ENCODE measurements at regions not wholly inside any gene's neighbourhood (a gene's known extent, or its start where the extent isn't known, plus 50 kb on each side); places are given as distances from the start of the nearest gene placed in this dataset.
"Not testable (repeated sequence)": the region's sequence is repeated elsewhere in the genome, so short reads cannot be mapped to it uniquely, and the experiment has no call there.

GRCh38 chr13:40368127-40368891 lies 298.1 kb downstream of the FOXO1 start:
- TF ChIP-seq CTCF (IDR thresholded peaks at IDR 0.05; ENCODE audit: low read length) = no peak
- TF ChIP-seq EZH2 (IDR thresholded peaks at IDR 0.05; ENCODE audit: borderline replicate concordance, low read length) = no peak
- no peaks in the 10 kb centered on the region for H3K9me2 ChIP-seq (ENCODE audit: low read depth, low read length)
- H3K27ac ChIP-seq (ENCODE audit: low read depth, low read length, poor library complexity, severe bottlenecking) = no peak overlapping the region
- H4K20me1 ChIP-seq (ENCODE audit: insufficient read depth, low read length) = no peaks in the 10 kb centered on the region
- peaks cover 5% of the 10 kb centered on the region for H3K4me1 ChIP-seq (ENCODE audit: insufficient read depth, low read length, severe bottlenecking)
- H3K4me3 ChIP-seq (ENCODE audit: low read depth, low read length, poor library complexity, severe bottlenecking) = no peak overlapping the region
- H3K9ac ChIP-seq (ENCODE audit: low read length) = no peak overlapping the region
- no peak overlapping the region for H2AFZ ChIP-seq (ENCODE audit: low read length)
- no peaks in the 10 kb centered on the region for H3F3A ChIP-seq (ENCODE audit: insufficient read depth, low read length)
- H3K9me3 ChIP-seq (ENCODE audit: low read length) = no peaks in the 10 kb centered on the region
- H3K4me2 ChIP-seq (ENCODE audit: low read length) = no peak overlapping the region
- H3K79me2 ChIP-seq (ENCODE audit: insufficient read depth, low read length) = no peaks in the 10 kb centered on the region
- no peaks in the 10 kb centered on the region for H3K27me3 ChIP-seq (ENCODE audit: insufficient read depth, low read length)
- no peaks in the 10 kb centered on the region for H3K36me3 ChIP-seq (ENCODE audit: insufficient read depth, low read length)

DNA sequence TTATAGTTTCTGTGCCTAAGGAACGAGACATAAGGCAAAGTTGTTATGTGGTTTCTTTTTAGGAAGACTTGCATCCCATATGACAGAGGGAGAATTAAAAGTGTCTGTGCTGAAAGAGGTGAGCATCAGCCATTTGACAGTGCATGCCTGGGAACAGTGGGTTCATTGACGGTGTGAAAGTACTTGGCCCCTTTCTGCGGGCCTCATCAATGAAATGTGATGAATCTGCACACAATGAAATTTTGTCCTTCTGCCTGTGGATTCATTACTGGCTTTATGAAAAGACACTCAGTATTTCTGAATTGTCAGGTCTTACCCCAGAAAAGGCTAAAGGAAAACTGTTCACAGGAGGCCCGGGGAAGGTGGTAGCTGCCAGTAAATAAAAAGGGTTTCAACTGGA lies 295.8 kb downstream of the FOXO1 start:
- H3K27ac ChIP-seq (ENCODE audit: low read depth, low read length, poor library complexity, severe bottlenecking) = no peak overlapping the region

GRCh38 chr13:40371531-40372125 lies 294.8 kb downstream of the FOXO1 start:
- TF ChIP-seq EZH2 (IDR thresholded peaks at IDR 0.05; ENCODE audit: borderline replicate concordance, low read length) = no peak
- TF ChIP-seq CTCF (IDR thresholded peaks at IDR 0.05; ENCODE audit: low read length) = no peak
- Histone ChIP-seq H2AFZ (ENCODE audit: low read length) (no peak overlapping the region), H3K27me3 (ENCODE audit: insufficient read depth, low read length) (no peaks in the 10 kb centered on the region)

More for the DNA sequence above, 295.8 kb downstream of the FOXO1 start:
- Histone ChIP-seq H3F3A (ENCODE audit: insufficient read depth, low read length) (no peaks in the 10 kb centered on the region; the same call in 1 of the 2 replicates), H2AFZ (ENCODE audit: low read length) (no peak overlapping the region), H3K4me2 (ENCODE audit: low read length) (no peak overlapping the region), H3K9me2 (ENCODE audit: low read depth, low read length) (no peaks in the 10 kb centered on the region), H4K20me1 (ENCODE audit: insufficient read depth, low read length) (no peaks in the 10 kb centered on the region), H3K4me3 (ENCODE audit: low read depth, low read length, poor library complexity, severe bottlenecking) (no peak overlapping the region), H3K9me3 (ENCODE audit: low read length) (no peaks in the 10 kb centered on the region), H3K27me3 (ENCODE audit: insufficient read depth, low read length) (no peaks in the 10 kb centered on the region), H3K4me1 (ENCODE audit: insufficient read depth, low read length, severe bottlenecking) (peaks cover 5% of the 10 kb centered on the region), H3K79me2 (ENCODE audit: insufficient read depth, low read length) (no peaks in the 10 kb centered on the region), H3K9ac (ENCODE audit: low read length) (no peak overlapping the region), H3K36me3 (ENCODE audit: insufficient read depth, low read length) (no peaks in the 10 kb centered on the region)
- TF ChIP-seq CTCF (IDR thresholded peaks at IDR 0.05; ENCODE audit: low read length) = no peak
- no peak for TF ChIP-seq EZH2 (IDR thresholded peaks at IDR 0.05; ENCODE audit: borderline replicate concordance, low read length)

GRCh38 chr13:40373608-40374007 lies 292.8 kb downstream of the FOXO1 start:
- H3K4me3 ChIP-seq (ENCODE audit: low read depth, low read length, poor library complexity, severe bottlenecking); H3K9ac ChIP-seq (ENCODE audit: low read length); H3K79me2 ChIP-seq (ENCODE audit: insufficient read depth, low read length); H3K27me3 ChIP-seq (ENCODE audit: insufficient read depth, low read length); H2AFZ ChIP-seq (ENCODE audit: low read length); H3K4me2 ChIP-seq (ENCODE audit: low read length); H3F3A ChIP-seq (ENCODE audit: insufficient read depth, low read length); H3K27ac ChIP-seq (ENCODE audit: low read depth, low read length, poor library complexity, severe bottlenecking); H3K36me3 ChIP-seq (ENCODE audit: insufficient read depth, low read length); H3K9me2 ChIP-seq (ENCODE audit: low read depth, low read length); H3K9me3 ChIP-seq (ENCODE audit: low read length); H4K20me1 ChIP-seq (ENCODE audit: insufficient read depth, low read length): not testable (repeated sequence)
- H3K4me1 ChIP-seq (ENCODE audit: insufficient read depth, low read length, severe bottlenecking) = peaks cover 10% of the 10 kb centered on the region

More at GRCh38 chr13:40371531-40372125, 294.8 kb downstream of the FOXO1 start:
- peaks cover 5% of the 10 kb centered on the region for H3K4me1 ChIP-seq (ENCODE audit: insufficient read depth, low read length, severe bottlenecking)
- no peaks in the 10 kb centered on the region for H3K9me3 ChIP-seq (ENCODE audit: low read length)
- H3F3A ChIP-seq (ENCODE audit: insufficient read depth, low read length) = no peaks in the 10 kb centered on the region; the same call in 1 of the 2 replicates
- no peak overlapping the region for H3K4me2 ChIP-seq (ENCODE audit: low read length)
- H3K9ac ChIP-seq (ENCODE audit: low read length) = no peak overlapping the region
- H3K36me3 ChIP-seq (ENCODE audit: insufficient read depth, low read length) = no peaks in the 10 kb centered on the region
- no peaks in the 10 kb centered on the region for H4K20me1 ChIP-seq (ENCODE audit: insufficient read depth, low read length)
- no peaks in the 10 kb centered on the region for H3K9me2 ChIP-seq (ENCODE audit: low read depth, low read length)
- no peak overlapping the region for H3K27ac ChIP-seq (ENCODE audit: low read depth, low read length, poor library complexity, severe bottlenecking)
- no peak overlapping the region for H3K4me3 ChIP-seq (ENCODE audit: low read depth, low read length, poor library complexity, severe bottlenecking)
- no peaks in the 10 kb centered on the region for H3K79me2 ChIP-seq (ENCODE audit: insufficient read depth, low read length)
